ENCODE measurements at regions not wholly inside any gene's neighbourhood (a gene's known extent, or its start where the extent isn't known, plus 50 kb on each side); places are given as distances from the start of the nearest gene placed in this dataset.
A peak's percentile ranks its signal among the peaks of the same experiment; 100 is the strongest.
"Not testable (repeated sequence)": the region's sequence is repeated elsewhere in the genome, so short reads cannot be mapped to it uniquely, and the experiment has no call there.

DNA sequence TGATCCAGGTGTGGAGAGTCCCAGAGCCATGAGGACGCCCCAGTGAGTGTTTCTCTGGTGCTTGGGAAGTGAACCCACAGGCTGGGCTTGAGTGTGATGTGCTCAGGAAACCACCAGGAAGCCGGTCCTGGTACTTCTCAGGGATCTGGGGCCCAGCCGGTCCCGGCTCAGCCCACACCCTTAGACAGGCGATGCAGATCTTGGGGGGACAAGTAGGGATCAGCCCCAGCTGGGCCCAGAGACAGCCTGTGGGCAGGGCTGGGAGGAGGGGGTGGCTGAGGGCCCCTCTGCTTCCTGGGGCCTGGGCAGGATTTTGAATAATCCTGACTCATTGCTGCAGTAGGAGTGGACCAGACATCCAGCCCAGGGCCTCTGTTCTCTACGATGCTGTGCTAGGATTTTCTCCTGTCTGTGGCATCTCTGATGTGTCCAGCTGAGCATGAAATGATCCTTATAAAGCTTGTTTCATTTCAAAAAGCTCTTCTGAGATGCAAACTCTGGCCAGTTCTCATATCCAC, 698.0 kb downstream of the PTPRU start:
- no peak for DNase-seq (ENCODE audit: low read depth)

DNA sequence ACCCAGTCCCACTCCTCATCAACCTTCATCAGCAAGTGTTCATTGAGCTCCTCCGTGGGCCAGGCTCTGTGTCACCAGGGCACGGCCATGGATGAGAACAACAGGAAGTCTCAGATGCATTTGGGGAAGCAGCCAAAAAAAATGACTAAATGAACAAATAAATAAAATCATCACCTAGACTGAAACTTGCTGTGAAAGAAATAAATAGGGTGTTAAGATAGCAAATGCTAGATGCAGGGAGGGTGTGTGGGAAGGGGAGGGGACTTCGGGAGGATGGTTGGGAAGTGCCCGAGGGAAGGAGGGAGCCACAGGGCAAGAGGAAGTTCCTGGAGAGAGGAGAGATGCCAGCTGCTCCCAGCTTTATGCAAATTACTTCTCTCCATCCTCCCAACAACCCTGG, 696.7 kb downstream of the PTPRU start:
- no peak for DNase-seq (ENCODE audit: low read depth)

GRCh38 chr1:29932626-29933025, 696.3 kb downstream of the PTPRU start:
- DNase-seq (ENCODE audit: low read depth): no peak

DNA sequence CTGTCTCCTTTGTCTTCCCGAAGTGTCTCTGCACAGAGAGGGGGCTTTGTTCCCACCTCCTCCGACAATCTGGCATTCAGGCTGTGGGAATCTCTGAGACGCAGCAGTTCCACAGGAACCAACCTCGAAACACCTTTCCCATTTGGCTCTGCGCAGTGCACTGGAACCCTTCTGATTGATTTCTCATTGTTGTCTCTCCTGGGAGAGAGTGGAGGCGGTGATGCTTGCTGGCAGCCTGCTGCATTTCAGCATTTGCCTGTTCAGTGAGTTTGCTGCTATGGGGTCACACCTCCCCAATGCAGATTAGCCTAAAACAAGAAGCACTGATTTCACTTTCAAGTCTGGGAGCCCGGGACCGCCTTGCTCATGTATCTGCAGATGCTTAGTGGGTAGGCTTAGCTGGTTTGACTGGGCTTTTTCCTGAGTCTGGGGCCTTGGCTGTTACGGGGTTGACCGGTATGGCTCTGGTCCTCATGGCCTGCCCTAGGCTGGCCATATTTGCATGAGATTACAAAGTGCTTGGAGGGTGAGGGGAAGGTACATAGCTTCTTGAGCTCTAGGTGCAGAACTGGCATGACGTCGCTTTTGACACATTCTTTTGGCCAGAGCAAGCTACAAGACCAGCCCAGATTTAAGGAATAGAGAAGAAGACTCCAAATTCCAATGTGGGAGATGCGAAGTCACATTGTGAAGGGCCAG, 695.3 kb downstream of the PTPRU start:
- DNase-seq (ENCODE audit: low read depth): no peak

GRCh38 chr1:29925058-29925457, 688.7 kb downstream of the PTPRU start:
- no peak for DNase-seq (ENCODE audit: low read depth)

DNA sequence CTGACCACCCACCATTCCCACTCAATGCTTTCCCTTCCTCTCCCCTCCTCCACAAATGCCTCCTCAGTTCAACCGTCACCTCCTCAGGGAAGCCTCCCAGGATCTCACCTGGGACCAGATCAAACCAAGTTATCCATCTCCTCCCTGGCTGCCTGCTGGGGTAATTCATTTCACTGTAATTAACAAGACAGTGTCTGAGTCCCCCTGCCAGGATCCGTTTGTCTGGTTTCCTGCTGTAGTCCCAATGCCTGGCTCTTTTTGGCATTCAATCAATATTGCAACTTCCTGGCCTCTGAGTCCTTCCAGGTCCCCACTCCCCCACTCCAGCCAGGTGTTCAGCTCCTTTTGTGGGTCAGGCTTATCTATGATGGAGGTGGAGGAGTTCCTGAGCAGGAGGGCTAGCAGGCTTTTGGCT, 687.7 kb downstream of the PTPRU start:
- DNase-seq (ENCODE audit: low read depth): no peak

DNA sequence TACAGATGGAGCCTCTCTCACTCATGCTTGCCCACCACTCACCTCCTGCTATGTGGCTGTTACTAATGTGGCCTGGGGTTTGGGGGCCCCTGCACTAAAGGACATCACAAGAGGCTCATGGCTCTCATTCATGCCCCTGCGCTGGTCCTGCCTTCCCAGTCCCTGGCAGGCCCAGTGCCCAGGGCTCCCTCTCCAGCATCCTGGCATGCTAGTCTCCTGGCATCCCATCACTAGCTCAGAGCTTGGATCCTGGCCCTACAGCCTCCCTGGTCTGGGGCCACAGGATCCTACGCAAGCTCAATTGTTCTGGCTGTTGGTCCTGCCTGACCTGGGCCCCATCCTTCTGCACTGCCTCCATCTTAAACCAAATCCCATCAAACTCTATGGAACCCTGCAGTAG, 685.4 kb downstream of the PTPRU start:
- no peak for DNase-seq (ENCODE audit: low read depth)

DNA sequence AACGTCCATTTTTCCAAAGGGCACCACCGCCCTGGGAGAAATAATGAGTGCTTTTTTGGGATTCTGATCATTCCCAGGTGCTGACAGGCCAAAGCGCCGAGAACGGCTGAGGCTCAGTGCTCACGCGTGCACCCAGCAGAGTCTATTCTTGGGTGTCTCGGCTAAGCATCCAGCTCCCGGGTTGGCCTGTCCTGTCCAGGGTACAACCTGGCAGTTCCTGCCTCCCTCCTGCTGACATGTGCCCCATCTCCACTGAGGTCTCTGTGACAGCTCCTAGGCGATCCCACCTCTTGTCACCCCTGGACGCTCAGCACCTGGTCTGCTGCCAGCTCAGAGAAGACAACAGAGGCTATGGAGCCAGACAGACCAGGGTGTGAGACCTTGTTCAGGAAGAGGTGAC, 684.5 kb downstream of the PTPRU start:
- no peak for DNase-seq (ENCODE audit: low read depth)

GRCh38 chr1:29920316-29920715, 684.0 kb downstream of the PTPRU start:
- no peak for DNase-seq (ENCODE audit: low read depth)

DNA sequence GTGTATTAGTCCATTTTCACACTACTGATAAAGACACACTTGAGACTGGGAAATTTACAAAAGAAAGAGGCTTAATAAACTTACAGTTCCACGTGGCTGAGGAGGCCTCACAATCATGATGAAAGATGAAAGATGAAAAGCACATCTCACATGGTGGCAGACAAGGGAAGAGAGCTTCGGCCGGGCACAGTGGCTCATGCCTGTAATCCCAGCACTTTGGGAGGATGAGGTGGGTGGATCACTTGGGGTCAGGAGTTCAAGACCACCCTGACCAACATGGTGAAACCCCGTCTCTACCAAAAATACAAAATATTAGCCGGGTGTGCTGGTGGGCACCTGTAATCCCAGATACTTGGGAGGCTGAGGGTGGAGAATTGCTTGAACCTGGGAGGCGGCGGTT, 682.7 kb downstream of the PTPRU start:
- DNase-seq (ENCODE audit: low read depth): not testable (repeated sequence)

- DNase-seq (ENCODE audit: low read depth): no peak
Observed at GRCh38 chr1:29916656-29917369, 680.5 kb downstream of the PTPRU start.

- no peak for DNase-seq (ENCODE audit: low read depth)
Observed at GRCh38 chr1:29914936-29915335, 678.6 kb downstream of the PTPRU start.

DNA sequence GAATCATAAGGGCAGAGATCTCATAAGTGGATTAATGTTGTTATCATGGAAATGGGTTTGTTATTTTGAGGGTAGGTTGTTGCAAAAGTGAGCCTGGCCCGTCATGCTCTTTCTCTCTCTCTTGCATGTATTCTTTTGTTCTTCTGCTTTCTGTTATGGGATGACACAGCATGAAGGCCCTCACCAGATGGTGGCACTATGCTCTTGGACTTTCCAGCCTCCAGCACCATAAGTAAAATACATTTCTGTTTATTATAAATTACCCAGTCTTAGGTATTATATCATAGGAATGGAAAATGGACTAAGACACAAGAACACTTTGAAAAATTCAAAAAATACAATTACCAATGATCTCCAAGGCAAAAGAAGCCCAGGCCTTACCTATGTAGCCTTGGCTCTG, 676.1 kb downstream of the PTPRU start:
- DNase-seq (ENCODE audit: low read depth): no peak

GRCh38 chr1:29909962-29910361, 673.6 kb downstream of the PTPRU start:
- DNase-seq (ENCODE audit: low read depth): no peak

GRCh38 chr1:29907596-29907995, 671.3 kb downstream of the PTPRU start:
- no peak for DNase-seq (ENCODE audit: low read depth)

DNA sequence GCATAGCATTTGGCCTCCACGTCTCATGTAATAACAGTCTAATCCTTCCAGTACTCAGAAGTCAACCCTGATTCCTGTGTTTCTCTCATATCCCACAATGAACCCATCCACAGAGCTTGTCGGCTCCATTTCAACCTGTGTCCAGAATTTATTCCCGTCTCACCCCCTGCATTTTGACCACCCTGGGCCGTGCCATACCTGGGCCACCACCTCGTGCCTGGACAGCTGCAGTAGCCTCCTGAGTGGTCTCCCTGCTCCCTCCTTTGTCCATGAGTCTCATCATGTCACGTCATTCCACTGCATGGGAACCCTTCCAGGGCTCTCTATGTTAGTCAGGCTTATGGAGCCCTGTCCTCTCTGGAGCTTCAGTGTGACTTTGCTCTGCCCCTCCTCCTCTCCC, 670.6 kb downstream of the PTPRU start:
- no peak for DNase-seq (ENCODE audit: low read depth)

GRCh38 chr1:29903548-29904166, 667.3 kb downstream of the PTPRU start:
- no peak for DNase-seq (ENCODE audit: low read depth)

- no peak for DNase-seq (ENCODE audit: low read depth)
Observed at GRCh38 chr1:29901624-29902325, 665.5 kb downstream of the PTPRU start.

- DNase-seq (ENCODE audit: low read depth): peak; percentile 0
Observed at GRCh38 chr1:29900712-29901111, 664.4 kb downstream of the PTPRU start.

DNA sequence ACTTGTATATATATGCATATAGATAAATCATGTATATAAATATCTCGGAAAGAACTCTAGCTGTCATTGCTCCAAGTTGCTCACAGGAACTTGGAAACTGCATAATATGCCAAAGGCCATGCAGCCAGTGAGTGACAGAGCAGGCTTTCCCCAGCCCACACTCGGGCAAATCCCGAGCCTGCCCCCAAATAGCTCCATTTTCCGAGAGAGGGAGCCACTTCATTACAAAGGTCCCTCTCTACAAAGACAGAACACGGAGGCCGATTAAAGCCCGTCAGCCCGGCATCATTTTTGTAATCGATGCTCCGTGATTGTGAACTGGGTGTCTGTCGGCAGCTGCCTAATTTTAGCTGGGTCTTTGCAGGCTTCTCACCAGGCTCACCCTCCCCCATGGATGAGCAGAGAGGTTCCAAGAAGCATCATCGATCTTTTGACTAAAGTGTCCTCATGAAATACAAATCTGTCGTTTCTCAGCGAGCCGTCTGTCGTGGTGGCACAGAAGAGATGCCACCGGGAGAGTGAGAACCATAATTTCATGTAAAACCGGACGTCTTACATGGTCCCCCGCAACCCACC, 663.9 kb downstream of the PTPRU start:
- DNase-seq (ENCODE audit: low read depth): no peak
